NOMO-1 treated with dmso at 0.1 percent for 144 hours (cell line): ENCODE measurements at regions not wholly inside any gene's neighbourhood (a gene's known extent, or its start where the extent isn't known, plus 50 kb on each side); places are given as distances from the start of the nearest gene placed in this dataset.
"Not testable (repeated sequence)": the region's sequence is repeated elsewhere in the genome, so short reads cannot be mapped to it uniquely, and the experiment has no call there.

ENCODE experiments used
- DNase-seq: peaks from one replicate; lab custom pipeline; 2025; ENCODE audit not compliant: unreplicated experiment; lab: John Stamatoyannopoulos, UW

DNA sequence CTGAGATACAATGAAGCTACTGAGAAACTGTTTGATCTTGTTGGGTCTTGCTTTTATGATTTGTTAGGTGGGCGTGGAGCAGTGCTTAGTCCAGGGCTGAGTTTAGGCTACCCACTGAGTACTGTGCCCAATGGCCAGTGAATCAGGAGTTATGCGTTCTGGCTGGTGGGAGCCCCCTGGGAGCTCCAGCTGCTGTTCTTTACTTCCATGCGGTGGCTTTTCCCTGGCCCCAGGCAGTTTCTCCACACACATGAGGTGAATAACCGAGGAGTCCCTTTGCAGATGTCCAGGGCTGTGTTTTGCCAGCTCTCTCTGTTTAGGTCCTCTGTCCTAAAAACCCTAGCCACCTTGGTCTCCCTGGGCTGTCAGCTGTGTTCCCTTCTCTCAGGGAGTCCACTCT, 106.5 kb downstream of the KLF13 start:
- DNase-seq, result no peak

DNA sequence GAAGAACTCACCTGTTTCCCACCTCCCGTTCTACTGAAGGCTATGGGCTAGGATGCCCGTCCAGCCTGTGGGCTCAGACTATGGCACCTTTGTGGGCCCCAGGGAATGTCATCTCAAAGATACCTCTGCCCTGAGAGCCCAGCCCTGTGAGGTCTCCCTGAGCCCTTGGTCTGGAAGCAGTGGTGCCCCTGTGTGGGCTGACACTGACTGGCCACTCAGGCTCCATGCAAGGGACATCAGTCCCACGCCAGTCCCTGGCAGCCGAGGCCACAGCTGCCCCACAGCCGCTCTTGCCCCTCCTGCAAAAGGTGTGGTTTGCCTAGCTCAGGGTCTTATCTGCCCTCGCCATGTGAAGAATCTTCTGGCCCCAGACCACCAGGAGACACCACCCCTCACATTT, 106.9 kb downstream of the KLF13 start:
- DNase-seq, result no peak

DNA sequence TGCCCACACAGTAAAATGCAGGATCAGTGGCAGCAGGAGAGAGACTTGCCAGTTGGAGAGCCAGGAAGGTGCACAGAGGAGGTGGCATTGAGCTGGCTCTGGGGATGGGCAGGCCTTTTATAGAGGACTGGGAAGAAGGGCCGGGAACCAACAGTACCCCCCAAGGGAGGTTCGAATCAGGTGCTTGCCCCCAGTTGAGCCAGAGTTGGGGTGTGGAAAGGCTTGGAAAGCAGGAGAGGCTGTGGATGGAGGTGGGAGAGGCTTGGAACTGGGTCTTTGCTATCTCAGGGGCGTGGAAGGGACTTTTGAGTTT, 107.6 kb downstream of the KLF13 start:
- DNase-seq, result no peak

DNA sequence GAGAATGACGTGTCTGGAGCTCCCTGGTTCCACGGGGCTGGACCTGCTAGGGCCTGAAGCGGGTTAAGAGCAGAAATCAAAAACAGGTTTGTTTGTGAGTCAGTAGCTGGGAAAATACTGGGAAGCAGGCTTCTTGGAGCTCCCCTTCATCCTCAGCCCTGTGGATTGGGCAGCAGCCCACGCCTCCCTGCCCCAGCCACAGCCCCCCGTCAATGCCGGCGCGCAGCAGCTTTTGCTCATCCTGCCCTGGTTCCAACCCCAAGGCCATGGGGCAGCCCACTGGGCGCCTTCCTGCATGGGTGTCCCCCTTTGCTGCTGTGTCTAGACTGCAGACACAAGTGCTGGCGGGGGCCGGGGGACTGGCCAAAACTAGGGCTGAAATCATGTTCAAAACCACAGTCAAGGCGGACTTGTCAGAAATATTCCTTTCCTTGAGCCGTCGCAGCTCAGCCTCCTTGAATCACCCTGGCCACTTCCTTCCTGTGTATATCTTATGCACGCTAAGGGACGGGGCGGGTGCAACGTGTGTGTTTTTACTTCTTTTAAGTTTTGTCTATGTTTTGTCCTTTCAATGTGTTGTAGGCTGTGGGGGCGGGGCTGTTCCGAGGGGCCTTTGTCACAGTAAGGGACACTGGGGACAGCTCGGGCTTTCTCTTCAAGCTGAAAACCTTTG, 108.1 kb downstream of the KLF13 start:
- peak; percentile 81 for DNase-seq

- peak; percentile 85 for DNase-seq
Measured at GRCh38 chr15:31435261-31435911, 108.8 kb downstream of the KLF13 start.

- no peak for DNase-seq
Measured at GRCh38 chr15:31435912-31436628, 109.4 kb downstream of the KLF13 start.

DNA sequence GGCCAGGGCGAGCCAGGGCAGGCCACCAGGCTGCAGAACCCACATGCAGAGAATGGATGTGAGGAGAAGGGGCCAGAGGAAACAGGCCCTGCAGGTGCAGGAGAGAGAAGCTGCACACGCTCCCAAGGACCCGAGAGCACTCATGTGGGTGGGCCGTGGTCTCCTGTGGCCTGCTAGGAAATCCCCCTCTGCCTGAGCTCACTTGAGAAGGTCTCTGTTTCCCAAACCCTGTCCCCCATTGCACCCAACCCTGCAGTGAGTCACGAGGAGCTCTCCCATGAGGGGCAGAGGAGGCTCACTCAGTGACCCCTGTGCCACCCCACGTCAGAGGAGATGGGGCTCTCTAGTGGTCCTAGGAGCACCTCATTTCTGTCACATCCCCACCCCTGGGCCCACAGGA, 111.1 kb downstream of the KLF13 start:
- DNase-seq, result no peak

DNA sequence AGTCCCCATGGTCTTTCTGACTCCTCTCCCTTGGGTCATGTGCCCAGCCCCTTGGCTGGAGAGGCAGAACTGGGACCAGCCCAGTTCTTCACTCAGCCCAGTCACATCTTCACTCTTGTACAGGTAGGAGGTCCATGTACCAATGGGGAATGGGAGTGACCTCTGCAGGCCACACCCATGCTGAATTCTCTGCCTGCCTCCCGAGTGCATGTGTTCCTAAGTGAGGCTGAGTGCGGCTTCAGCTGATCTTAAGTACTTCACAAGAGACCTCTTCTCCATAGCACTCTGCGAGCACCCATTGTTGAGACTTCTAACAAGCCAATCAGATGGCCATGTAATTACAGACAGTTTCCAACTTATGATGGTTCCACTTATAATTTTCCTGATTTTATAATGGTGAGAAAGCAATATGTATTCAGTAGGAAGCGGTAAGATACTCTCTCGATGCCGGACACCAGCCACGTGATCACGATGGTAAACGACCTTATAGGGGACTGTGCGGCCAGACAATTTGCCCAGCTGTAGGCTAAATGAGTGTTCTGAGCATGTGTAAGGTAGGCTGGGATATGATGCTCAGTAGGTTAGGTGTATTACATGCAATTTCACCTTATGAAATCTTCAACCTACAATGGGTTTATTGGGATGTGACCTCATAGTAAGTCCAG, 112.1 kb downstream of the KLF13 start:
- DNase-seq, result no peak

DNA sequence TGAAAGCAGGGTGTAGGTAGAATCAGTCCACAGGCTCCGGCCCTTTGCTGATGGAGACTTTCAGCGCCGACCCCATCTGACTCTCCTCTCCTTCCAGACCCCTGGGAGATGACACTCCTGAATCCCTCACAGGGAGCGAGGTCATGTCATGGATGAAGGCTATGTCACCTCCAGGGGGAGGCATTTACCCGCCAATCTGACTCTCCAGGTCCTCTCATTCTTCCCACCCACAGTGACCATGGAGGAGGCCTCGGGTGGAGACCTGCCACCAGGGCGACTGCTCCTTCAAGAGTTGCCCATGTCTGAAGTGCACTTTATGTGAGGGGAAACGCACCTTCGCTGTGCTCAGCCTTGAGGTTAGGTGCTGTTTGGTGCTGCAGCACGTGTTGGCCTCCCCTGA, 112.7 kb downstream of the KLF13 start:
- no peak for DNase-seq

DNA sequence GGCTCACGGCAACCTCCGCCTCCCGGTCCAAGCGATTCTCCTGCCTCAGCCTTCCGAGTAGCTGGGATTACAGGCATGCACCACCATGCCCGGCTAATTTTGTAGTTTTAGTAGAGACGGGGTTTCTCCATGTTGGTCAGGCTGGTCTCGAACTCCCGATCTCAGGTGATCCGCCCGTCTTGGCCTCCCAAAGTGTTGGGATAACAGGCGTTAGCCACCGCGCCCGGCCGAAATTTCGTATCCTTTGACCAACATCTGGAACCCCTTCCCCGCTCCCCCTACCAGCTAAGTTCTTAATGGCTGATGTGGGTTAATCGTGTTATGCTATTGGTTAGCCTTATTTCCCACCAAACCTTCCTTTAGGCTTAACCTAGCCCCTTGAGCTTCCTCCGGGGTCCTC, 113.6 kb downstream of the KLF13 start:
- not testable (repeated sequence) for DNase-seq

GRCh38 chr15:31440754-31441311, 114.2 kb downstream of the KLF13 start:
- DNase-seq, result peak; percentile 25

DNA sequence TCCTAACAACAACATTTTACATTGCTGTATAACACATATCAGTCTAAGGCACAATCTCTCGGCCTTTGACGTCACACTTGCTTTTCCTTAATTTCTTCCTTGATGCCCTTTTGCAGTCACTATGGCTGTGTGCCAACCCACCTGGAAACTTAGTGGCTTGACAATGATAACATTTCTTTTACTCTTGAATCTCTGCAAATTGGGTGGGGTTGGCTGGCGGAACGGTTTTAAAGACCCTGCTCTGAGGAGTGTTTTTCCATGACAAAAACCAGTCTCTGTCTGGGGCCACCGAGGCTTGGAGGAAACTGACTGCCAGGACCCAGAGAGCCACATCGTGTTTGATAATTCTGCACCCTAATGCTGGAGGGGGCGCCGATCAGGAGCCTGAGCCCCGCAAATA, 115.6 kb downstream of the KLF13 start:
- DNase-seq, result no peak

GRCh38 chr15:31442699-31443111, 116.1 kb downstream of the KLF13 start:
- no peak for DNase-seq

- DNase-seq, result no peak
Measured at GRCh38 chr15:31444844-31445243, 118.2 kb downstream of the KLF13 start.

DNA sequence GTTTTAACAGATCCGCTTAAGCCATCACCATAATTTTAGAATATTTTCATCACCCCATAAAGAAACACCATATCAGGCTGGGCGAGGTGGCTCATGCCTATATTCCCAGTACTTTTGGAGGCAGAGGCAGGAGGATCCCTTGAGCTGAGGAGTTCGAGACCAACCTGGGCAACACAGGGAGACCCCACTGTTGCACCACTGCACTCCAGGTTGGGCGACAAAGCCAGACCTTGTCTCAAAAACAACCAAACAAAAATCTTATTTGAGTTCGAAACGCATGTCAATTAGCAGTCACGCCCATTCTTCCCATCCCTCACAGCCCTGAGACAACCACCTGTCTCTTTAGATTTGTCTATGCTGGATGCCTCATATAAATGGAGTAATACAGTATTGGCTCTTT, 119.9 kb downstream of the KLF13 start:
- no peak for DNase-seq

GRCh38 chr15:31447931-31448634, 121.4 kb downstream of the KLF13 start:
- no peak for DNase-seq

- no peak for DNase-seq
Measured at GRCh38 chr15:31448635-31448979, 122.0 kb downstream of the KLF13 start.

- DNase-seq, result no peak
Measured at GRCh38 chr15:31452595-31453557, 126.2 kb downstream of the KLF13 start.

- no peak for DNase-seq
Measured at GRCh38 chr15:31453558-31454318, 127.1 kb downstream of the KLF13 start.
